H9 (cell line): ENCODE measurements at regions not wholly inside any gene's neighbourhood (a gene's known extent, or its start where the extent isn't known, plus 50 kb on each side); places are given as distances from the start of the nearest gene placed in this dataset.

Experiments used
- DNase-seq: peaks from one replicate; pipeline ENCODE4 v3.0.0-alpha.2; 2017
- H2AFZ ChIP-seq: one replicate; pipeline ENCODE4 v1.6.1; 2013; ENCODE audit warnings: mild to moderate bottlenecking, low read length, control low read depth, moderate library complexity
- H2AK5ac ChIP-seq: 2 replicates; pipeline ENCODE4 v1.6.1; 2013; ENCODE audit warnings: low read length, control low read depth, mixed read lengths; ENCODE audit not compliant: insufficient read length
- H2BK120ac ChIP-seq: one replicate; pipeline ENCODE4 v1.6.1; 2013; ENCODE audit warnings: low read depth, mild to moderate bottlenecking, low read length, control low read depth, inconsistent platforms; ENCODE audit not compliant: poor library complexity, severe bottlenecking
- H2BK12ac ChIP-seq: 2 replicates; pipeline ENCODE4 v1.6.1; 2013; ENCODE audit warnings: low read length, control low read depth, mixed read lengths, low read depth; ENCODE audit not compliant: insufficient read length
- H2BK15ac ChIP-seq: 2 replicates; pipeline ENCODE4 v1.6.1; 2013; ENCODE audit warnings: low read depth, low read length, control low read depth
- H2BK20ac ChIP-seq: one replicate; pipeline ENCODE4 v1.6.1; 2013; ENCODE audit warnings: low read depth, mild to moderate bottlenecking, low read length, control low read depth, inconsistent platforms; ENCODE audit not compliant: poor library complexity, severe bottlenecking
- H2BK5ac ChIP-seq: 2 replicates; pipeline ENCODE4 v1.6.1; 2013; ENCODE audit warnings: low read length, control low read depth, mixed read lengths; ENCODE audit not compliant: insufficient read length
- H3K14ac ChIP-seq: 2 replicates; pipeline ENCODE4 v1.6.1; 2013; ENCODE audit warnings: low read length, control low read depth; ENCODE audit not compliant: insufficient read depth
- H3K18ac ChIP-seq: 2 replicates; pipeline ENCODE4 v1.6.1; 2013; ENCODE audit warnings: low read depth, mild to moderate bottlenecking, mixed read lengths, low read length, control low read depth; ENCODE audit not compliant: insufficient read length
- H3K23ac ChIP-seq: 2 replicates; pipeline ENCODE4 v1.6.1; 2013; ENCODE audit warnings: low read length, control low read depth, mixed read lengths, low read depth; ENCODE audit not compliant: insufficient read length
- H3K23me2 ChIP-seq: 2 replicates; pipeline ENCODE4 v1.6.1; 2013; ENCODE audit warnings: low read depth, mild to moderate bottlenecking, mixed read lengths, low read length, control low read depth; ENCODE audit not compliant: insufficient read length, poor library complexity, severe bottlenecking
- H3K27ac ChIP-seq: 2 replicates; pipeline ENCODE4 v1.5.1; 2013; ENCODE audit warnings: low read length, control low read depth, mixed read lengths, low read depth; ENCODE audit not compliant: insufficient read length
- H3K27me3 ChIP-seq: 2 replicates; pipeline ENCODE4 v1.6.1; 2013; ENCODE audit warnings: low read length, control low read depth, inconsistent platforms; ENCODE audit not compliant: insufficient read depth
- H3K4ac ChIP-seq: 2 replicates; pipeline ENCODE4 v1.6.1; 2013; ENCODE audit warnings: low read depth, mild to moderate bottlenecking, control low read depth, inconsistent platforms, low read length, moderate library complexity
- H3K4me1 ChIP-seq: 2 replicates; pipeline ENCODE4 v1.6.1; 2013; ENCODE audit warnings: low read length, control low read depth, inconsistent platforms; ENCODE audit not compliant: insufficient read depth
- H3K4me2 ChIP-seq: 2 replicates; pipeline ENCODE4 v1.6.1; 2013; ENCODE audit warnings: low read length, control low read depth, mixed read lengths; ENCODE audit not compliant: insufficient read length, insufficient read depth
- H3K56ac ChIP-seq: 2 replicates; pipeline ENCODE4 v1.6.1; 2013; ENCODE audit warnings: low read depth, mild to moderate bottlenecking, mixed read lengths, low read length, control low read depth; ENCODE audit not compliant: insufficient read length
- H3K79me1 ChIP-seq: 2 replicates; pipeline ENCODE4 v1.6.1; 2013; ENCODE audit warnings: low read depth, mild to moderate bottlenecking, moderate library complexity, low read length, control low read depth, inconsistent platforms; ENCODE audit not compliant: insufficient read depth, poor library complexity, severe bottlenecking
- H3K79me2 ChIP-seq: 2 replicates; pipeline ENCODE4 v1.6.1; 2013; ENCODE audit warnings: low read length, control low read depth, inconsistent platforms; ENCODE audit not compliant: insufficient read depth
- H3K9ac ChIP-seq: 2 replicates; pipeline ENCODE4 v1.6.1; 2013; ENCODE audit warnings: low read length, control low read depth, mixed read lengths; ENCODE audit not compliant: insufficient read length; ENCODE audit errors: extremely low read depth
- H3K9me3 ChIP-seq: one replicate; pipeline ENCODE4 v1.6.1; 2013; ENCODE audit warnings: low read depth, low read length, inconsistent platforms; ENCODE audit not compliant: control insufficient read depth
- H3T11ph ChIP-seq: one replicate; pipeline ENCODE4 v1.6.1; 2013; ENCODE audit warnings: mild to moderate bottlenecking, low read length, control low read depth, inconsistent platforms
- H4K20me1 ChIP-seq: one replicate; pipeline ENCODE4 v1.6.1; 2013; ENCODE audit not compliant: control insufficient read depth, insufficient read length, insufficient read depth
- H4K5ac ChIP-seq: 2 replicates; pipeline ENCODE4 v1.6.1; 2013; ENCODE audit warnings: low read depth, mild to moderate bottlenecking, mixed read lengths, low read length, control low read depth; ENCODE audit not compliant: insufficient read length
- H4K8ac ChIP-seq: replicated peaks from 2 replicates; pipeline ENCODE4 v1.6.1; 2013; ENCODE audit warnings: low read length, control low read depth, mixed read lengths, low read depth; ENCODE audit not compliant: insufficient read length
- H4K91ac ChIP-seq: 2 replicates; pipeline ENCODE4 v1.6.1; 2013; ENCODE audit warnings: low read depth, mild to moderate bottlenecking, moderate library complexity, mixed read lengths, low read length, control low read depth; ENCODE audit not compliant: insufficient read length
- H3K27ac Mint-ChIP-seq, 3 experiments: 2 replicates in 2 of 3; 3 replicates in 1 of 3; pipeline ENCODE4 v1.8.0; 2020 to 2021; ENCODE audit warnings: mixed read lengths in 3 of 3, mild to moderate bottlenecking in 1 of 3, moderate library complexity in 1 of 3
- H3K27me3 Mint-ChIP-seq: 2 replicates; pipeline ENCODE4 v1.8.0; 2021; ENCODE audit warnings: low read depth, mild to moderate bottlenecking, moderate library complexity, mixed read lengths
- H3K36me3 Mint-ChIP-seq, 3 experiments: 2 replicates in 2 of 3; 3 replicates in 1 of 3; pipeline ENCODE4 v1.8.0; 2020 to 2021; ENCODE audit warnings: low read depth in 3 of 3, mixed read lengths in 3 of 3; ENCODE audit not compliant: insufficient read depth in 1 of 3
- H3K4me1 Mint-ChIP-seq, 2 experiments: 2 replicates each; pipeline ENCODE4 v1.8.0; 2020; ENCODE audit warnings: mixed read lengths in 2 of 2
- H3K4me3 Mint-ChIP-seq, 2 experiments: 2 replicates in 1 of 2; 3 replicates in 1 of 2; pipeline ENCODE4 v1.8.0; 2020 to 2021; ENCODE audit warnings: mild to moderate bottlenecking in 2 of 2, mixed read lengths in 2 of 2, moderate library complexity in 1 of 2
- H3K9me3 Mint-ChIP-seq, 2 experiments: 2 replicates in 1 of 2; 3 replicates in 1 of 2; pipeline ENCODE4 v1.8.0; 2020; ENCODE audit warnings: mild to moderate bottlenecking in 2 of 2, mixed read lengths in 2 of 2, moderate library complexity in 1 of 2
- WGBS: extraction: QIAGEN DNeasy Blood & Tissue Kit; methylation state at CpG from one replicate; pipeline ENCODE4 v1.1.7; 2013; ENCODE audit warnings: missing lambda C conversion rate, low lambda C conversion rate, mixed read lengths; ENCODE audit not compliant: insufficient read length; ENCODE audit errors: extremely low coverage; 5-methylcytosine and 5-hydroxymethylcytosine counted together
- TF ChIP-seq, protein P1 (sequence below): fragments of 200-600 bp; sonication (generic); conservative IDR thresholded peaks from 3 replicates; pipeline ENCODE4 v1.8.0; 2021; ENCODE audit warnings: antibody characterized with exemption, mild to moderate bottlenecking

DNA sequence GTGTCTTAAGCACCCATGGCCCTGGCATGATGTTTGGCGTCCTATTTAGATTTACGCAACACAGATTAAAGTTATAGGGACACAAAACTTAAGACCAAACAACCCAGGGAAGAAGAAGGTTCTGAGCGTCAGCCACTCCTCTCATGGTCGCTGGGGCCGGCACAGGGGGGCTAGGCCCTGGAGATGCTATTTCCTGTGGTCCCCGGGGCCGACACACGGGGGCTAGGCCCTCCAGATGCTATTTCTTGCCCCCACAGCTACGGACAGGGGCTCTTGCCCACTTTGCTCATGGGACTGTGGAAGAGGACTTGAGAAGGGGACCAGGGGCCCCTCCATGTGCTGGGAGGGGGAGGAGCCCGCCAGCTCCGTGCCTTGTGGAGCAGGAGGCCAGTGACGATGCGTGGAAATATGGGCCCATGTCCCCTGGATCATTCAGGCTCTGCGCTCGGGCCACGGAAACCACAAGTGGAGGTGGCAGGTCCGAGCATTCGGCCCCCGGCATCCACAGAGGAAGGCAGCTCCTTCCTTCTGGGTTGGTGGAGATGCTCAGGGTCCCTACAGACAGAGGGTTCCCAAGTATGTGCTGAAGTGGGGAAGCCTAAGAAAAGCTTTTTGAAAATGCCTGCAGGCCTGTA is 711.1 kb downstream of the BRD1 start:
- no peaks in the 10 kb centered on the region for H3K9me3 Mint-ChIP-seq
- Histone ChIP-seq H2BK120ac (no peak overlapping the region), H4K5ac (no peak overlapping the region), H2AFZ (no peak overlapping the region), H3K79me2 (no peaks in the 10 kb centered on the region), H3K9ac (no peak overlapping the region), H2BK12ac (no peak overlapping the region), H3K79me1 (no peaks in the 10 kb centered on the region), H3K23ac (no peak overlapping the region), H3K18ac (no peak overlapping the region), H3K27me3 (no peaks in the 10 kb centered on the region), H2BK20ac (no peak overlapping the region), H3K4me1 (peaks cover 4% of the 10 kb centered on the region; the same call in 1 of the 2 replicates), H4K20me1 (no peaks in the 10 kb centered on the region), H3T11ph (no peak overlapping the region), H2AK5ac (no peak overlapping the region), H3K9me3 (no peaks in the 10 kb centered on the region), H3K56ac (no peak overlapping the region), H4K8ac (no peak overlapping the region), H2BK5ac (no peak overlapping the region), H3K4me2 (no peak overlapping the region), H3K14ac (no peak overlapping the region), H2BK15ac (no peak overlapping the region), H4K91ac (no peak overlapping the region), H3K23me2 (no peaks in the 10 kb centered on the region), H3K27ac (no peak overlapping the region), H3K4ac (no peak overlapping the region)
- peak; percentile 19 for DNase-seq
- H3K4me3 Mint-ChIP-seq: no peak overlapping the region
- WGBS: no CpG with 5 or more reads among the region's 19 CpGs
- TF ChIP-seq, protein P1, sequence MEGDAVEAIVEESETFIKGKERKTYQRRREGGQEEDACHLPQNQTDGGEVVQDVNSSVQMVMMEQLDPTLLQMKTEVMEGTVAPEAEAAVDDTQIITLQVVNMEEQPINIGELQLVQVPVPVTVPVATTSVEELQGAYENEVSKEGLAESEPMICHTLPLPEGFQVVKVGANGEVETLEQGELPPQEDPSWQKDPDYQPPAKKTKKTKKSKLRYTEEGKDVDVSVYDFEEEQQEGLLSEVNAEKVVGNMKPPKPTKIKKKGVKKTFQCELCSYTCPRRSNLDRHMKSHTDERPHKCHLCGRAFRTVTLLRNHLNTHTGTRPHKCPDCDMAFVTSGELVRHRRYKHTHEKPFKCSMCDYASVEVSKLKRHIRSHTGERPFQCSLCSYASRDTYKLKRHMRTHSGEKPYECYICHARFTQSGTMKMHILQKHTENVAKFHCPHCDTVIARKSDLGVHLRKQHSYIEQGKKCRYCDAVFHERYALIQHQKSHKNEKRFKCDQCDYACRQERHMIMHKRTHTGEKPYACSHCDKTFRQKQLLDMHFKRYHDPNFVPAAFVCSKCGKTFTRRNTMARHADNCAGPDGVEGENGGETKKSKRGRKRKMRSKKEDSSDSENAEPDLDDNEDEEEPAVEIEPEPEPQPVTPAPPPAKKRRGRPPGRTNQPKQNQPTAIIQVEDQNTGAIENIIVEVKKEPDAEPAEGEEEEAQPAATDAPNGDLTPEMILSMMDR: no peak
- peaks cover 27 to 28% of the 10 kb centered on the region in 2 experiments for H3K4me1 Mint-ChIP-seq
- no peaks in the 10 kb centered on the region for H3K36me3 Mint-ChIP-seq
- H3K27ac Mint-ChIP-seq: peak overlapping the region in 2 of 3 experiments; percentile 62 to 77; a peak in 2 of 7 replicates
- peaks cover 3% of the 10 kb centered on the region for H3K27me3 Mint-ChIP-seq
